Uterus (tissue), 3 donors: ENCODE measurements at regions not wholly inside any gene's neighbourhood (a gene's known extent, or its start where the extent isn't known, plus 50 kb on each side); places are given as distances from the start of the nearest gene placed in this dataset.
"Not testable (repeated sequence)": the region's sequence is repeated elsewhere in the genome, so short reads cannot be mapped to it uniquely, and the experiment has no call there.

ENCODE experiments used
- DNase-seq, 2 donors: peaks; one replicate each; pipeline ENCODE4 v3.0.0-alpha.2; 2019 to 2020
- H3K27ac ChIP-seq, 2 donors: fragments of 200-600 bp; sonication (generic); 1 replicate in 1 of 2; 2 replicates in 1 of 2; pipeline ENCODE4 v1.5.1; 2016 to 2018
- H3K27me3 ChIP-seq, 2 donors: fragments of 200-600 bp; sonication (generic); one replicate each; pipeline ENCODE4 v1.5.1; 2018 to 2019; ENCODE audit warnings: control low read depth in 1 of 2
- H3K36me3 ChIP-seq, 2 donors: fragments of 200-600 bp; sonication (generic); one replicate each; pipeline ENCODE4 v1.5.1; 2019; ENCODE audit warnings: control low read depth in 1 of 2
- H3K4me1 ChIP-seq, 2 donors: fragments of 200-600 bp; sonication (generic); one replicate each; pipeline ENCODE4 v1.5.1; 2018 to 2019; ENCODE audit warnings: control low read depth in 1 of 2
- H3K4me3 ChIP-seq, 2 donors: fragments of 200-600 bp; sonication (generic); 1 replicate in 1 of 2; 2 replicates in 1 of 2; pipeline ENCODE4 v1.5.1; 2018 to 2019; ENCODE audit warnings: mild to moderate bottlenecking in 1 of 2
- H3K9me3 ChIP-seq, 2 donors: fragments of 200-600 bp; sonication (generic); one replicate each; pipeline ENCODE4 v1.5.1; 2019; ENCODE audit warnings: control low read depth in 1 of 2
- POLR2A ChIP-seq, 2 donors: fragments of 450-650 bp; IDR thresholded peaks; one replicate each; pipeline ENCODE4 v1.6.1; 2016; ENCODE audit warnings: antibody characterized with exemption in 2 of 2, mild to moderate bottlenecking in 1 of 2, moderate library complexity in 1 of 2
- intact Hi-C: fragments of 100-400 bp; cut with DNase I; formaldehyde crosslinking; loops from one replicate; pipeline ENCODE4 v1.15.1; 2023; ENCODE audit warnings: low total_unique reads
- TF ChIP-seq, protein P1 (sequence below), 4 experiments: fragments of 200-600 bp in 2 of 4; fragments of 450-650 bp in 2 of 4; sonication (generic) in 2 of 4; IDR thresholded peaks; one replicate each; pipeline ENCODE4 v1.5.1; 2016 to 2019; ENCODE audit warnings: antibody characterized with exemption in 4 of 4, mild to moderate bottlenecking in 2 of 4, moderate library complexity in 1 of 4
- donor health status: DM: yes; HTN: yes; CAD: no.

DNA sequence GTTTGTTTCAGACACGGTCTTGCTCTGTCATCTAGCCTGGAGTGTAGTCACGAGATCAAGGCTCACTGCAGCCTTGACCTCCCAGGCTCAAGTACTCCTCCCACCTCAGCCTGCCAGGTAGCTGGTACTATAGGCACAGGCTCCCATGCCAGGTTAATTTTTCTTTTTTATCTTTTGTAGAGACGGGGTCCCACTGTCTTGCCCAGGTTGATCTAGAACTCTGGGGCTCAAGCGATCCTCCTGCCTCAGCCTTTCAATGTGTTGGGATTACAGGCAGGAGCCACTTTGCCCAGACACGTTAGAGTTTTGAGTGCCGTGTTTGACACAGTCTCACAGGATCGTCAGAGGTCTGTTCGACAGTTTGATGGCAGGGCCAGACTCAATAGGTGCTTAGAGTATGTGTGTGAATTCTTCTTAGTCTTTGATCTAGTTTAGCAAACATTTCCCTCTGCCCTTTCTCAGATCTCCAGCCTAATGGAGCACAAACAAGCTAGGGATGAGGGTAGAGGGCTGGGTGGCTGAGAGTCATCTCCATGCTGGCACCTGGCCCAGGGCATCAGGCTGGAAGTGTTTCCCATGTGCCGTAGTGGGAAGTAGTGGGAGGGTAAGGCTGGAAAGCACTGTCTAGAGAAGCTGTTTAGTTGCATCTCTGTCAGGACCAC, 66.1 kb upstream of the DLG1 start:
- no peak overlapping the region for H3K4me3 ChIP-seq
- intact Hi-C loops: no loop called here
- no peak for TF ChIP-seq POLR2A (IDR thresholded peaks at IDR 0.05)
- TF ChIP-seq, protein P1, sequence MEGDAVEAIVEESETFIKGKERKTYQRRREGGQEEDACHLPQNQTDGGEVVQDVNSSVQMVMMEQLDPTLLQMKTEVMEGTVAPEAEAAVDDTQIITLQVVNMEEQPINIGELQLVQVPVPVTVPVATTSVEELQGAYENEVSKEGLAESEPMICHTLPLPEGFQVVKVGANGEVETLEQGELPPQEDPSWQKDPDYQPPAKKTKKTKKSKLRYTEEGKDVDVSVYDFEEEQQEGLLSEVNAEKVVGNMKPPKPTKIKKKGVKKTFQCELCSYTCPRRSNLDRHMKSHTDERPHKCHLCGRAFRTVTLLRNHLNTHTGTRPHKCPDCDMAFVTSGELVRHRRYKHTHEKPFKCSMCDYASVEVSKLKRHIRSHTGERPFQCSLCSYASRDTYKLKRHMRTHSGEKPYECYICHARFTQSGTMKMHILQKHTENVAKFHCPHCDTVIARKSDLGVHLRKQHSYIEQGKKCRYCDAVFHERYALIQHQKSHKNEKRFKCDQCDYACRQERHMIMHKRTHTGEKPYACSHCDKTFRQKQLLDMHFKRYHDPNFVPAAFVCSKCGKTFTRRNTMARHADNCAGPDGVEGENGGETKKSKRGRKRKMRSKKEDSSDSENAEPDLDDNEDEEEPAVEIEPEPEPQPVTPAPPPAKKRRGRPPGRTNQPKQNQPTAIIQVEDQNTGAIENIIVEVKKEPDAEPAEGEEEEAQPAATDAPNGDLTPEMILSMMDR (IDR thresholded peaks at IDR 0.05): no peak
- H3K36me3 ChIP-seq: no peaks in the 10 kb centered on the region
- no peak overlapping the region for H3K27ac ChIP-seq
- no peaks in the 10 kb centered on the region for H3K27me3 ChIP-seq
- H3K4me1 ChIP-seq: no peaks in the 10 kb centered on the region
- H3K9me3 ChIP-seq: no peaks in the 10 kb centered on the region
- no peak for DNase-seq

DNA sequence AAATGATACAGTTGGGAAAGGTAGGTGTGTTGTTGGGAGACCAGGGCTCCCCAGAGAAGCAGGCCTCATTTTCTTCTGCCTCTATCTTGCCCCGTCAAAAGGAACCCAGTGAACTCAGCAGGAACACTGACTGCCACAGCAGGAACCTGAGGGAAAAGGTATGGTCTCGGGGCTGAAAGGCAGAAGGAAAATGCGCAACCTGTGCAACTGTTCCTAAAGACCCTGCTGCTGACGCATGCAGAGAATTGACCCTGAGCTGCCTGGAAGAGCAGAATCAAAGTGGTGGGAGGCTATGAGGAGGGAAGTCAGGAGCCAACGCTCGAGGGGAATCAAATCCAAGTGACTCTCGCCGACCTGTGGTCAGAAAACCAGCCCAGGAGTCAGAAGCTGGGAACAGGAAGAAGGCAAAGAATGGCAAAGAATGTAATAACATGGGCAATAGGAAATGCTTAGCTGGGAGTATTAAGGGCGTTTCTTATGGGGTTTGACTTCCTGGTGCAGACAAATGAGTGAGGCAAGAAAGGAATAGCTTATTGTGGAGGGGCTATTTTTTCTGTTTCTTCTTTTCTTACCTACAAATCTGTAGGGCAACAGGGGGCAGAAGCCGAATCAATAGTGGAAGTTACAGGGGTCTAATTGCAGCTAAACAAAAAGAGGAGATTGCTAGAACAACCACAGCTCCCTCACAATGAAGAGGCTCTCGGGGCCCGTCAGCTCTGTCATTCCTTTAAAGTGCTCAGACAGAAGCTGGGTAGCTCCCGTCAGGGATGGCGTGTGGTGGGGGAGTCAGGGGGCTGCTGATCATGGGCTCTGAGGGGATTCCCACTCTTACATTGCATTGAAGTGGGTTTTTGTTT, 65.4 kb upstream of the DLG1 start:
- no peak for TF ChIP-seq POLR2A (IDR thresholded peaks at IDR 0.05)
- TF ChIP-seq, protein P1 (IDR thresholded peaks at IDR 0.05): no peak
- H3K27me3 ChIP-seq: no peaks in the 10 kb centered on the region
- H3K4me3 ChIP-seq: no peak overlapping the region
- H3K27ac ChIP-seq: no peak overlapping the region
- DNase-seq: no peak
- intact Hi-C loops: no loop called here
- no peaks in the 10 kb centered on the region for H3K36me3 ChIP-seq
- H3K9me3 ChIP-seq: no peaks in the 10 kb centered on the region
- no peaks in the 10 kb centered on the region for H3K4me1 ChIP-seq

DNA sequence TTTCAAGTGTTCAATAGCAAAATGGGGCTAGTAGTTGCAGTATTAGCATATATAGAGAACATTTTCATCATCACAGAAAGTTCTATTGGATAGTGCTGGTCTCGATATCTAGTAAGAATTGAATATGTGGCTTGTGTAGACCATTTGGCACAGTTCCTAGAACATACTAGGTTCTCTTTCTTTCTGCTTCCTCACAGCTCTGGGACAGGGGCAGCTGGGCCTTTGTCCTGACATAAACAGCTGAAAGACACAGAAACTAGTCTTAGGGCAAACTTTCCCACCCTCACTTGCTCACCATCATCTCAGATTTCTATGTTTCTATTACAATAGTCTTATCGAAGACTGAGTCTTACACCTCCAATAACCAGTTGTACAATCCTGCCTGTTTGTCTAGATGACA, 63.7 kb upstream of the DLG1 start:
- Histone ChIP-seq H3K36me3 (no peaks in the 10 kb centered on the region), H3K4me3 (no peak overlapping the region), H3K27ac (no peak overlapping the region), H3K4me1 (no peaks in the 10 kb centered on the region), H3K27me3 (no peaks in the 10 kb centered on the region), H3K9me3 (no peaks in the 10 kb centered on the region)
- intact Hi-C loops: no loop called here
- no peak for DNase-seq
- no peak for TF ChIP-seq POLR2A (IDR thresholded peaks at IDR 0.05)
- TF ChIP-seq, protein P1 (IDR thresholded peaks at IDR 0.05): no peak

DNA sequence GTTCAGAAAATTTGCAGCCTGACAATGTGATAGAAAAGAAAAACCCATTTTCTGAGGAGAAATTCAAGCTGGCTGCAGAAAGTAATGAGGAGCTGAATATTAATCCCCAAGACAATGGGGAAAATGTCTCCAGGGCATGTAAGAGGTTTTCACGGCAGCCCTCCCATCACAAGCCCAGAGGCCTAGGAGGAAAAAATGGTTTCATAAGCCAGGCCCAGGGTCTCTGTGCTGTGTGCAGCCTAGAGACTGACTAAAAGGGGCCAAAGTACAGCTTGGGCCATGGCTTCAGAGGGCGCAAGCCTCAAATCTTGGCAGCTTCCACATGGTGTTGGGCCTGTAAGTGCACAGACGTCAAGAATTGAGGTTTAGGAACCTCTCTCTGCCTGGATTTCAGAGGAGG, 61.7 kb upstream of the DLG1 start:
- H3K27me3 ChIP-seq, H3K9me3 ChIP-seq, intact Hi-C loops, H3K4me1 ChIP-seq, H3K4me3 ChIP-seq, DNase-seq, H3K36me3 ChIP-seq, H3K27ac ChIP-seq: not testable (repeated sequence)

DNA sequence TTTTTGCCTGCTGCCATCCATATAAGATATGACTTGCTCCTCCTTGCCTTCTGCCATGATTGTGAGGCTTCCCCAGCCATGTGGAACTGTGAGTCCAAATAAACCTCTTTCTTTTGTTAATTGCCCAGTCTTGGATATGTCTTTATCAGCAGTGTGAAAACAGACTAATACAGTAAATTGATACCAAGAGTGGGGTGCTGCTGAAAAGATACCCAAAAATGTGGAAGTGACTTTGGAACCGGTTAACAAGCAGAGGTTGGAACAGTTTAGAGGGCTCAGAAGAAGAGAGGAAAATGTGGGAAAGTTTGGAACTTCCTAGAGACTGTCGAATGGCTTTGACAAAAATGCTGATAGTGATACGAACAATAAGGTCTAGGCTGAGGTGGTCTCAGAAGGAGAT, 61.1 kb upstream of the DLG1 start:
- H3K4me1 ChIP-seq, H3K9me3 ChIP-seq, intact Hi-C loops, H3K27me3 ChIP-seq, H3K27ac ChIP-seq, DNase-seq, H3K4me3 ChIP-seq, H3K36me3 ChIP-seq: not testable (repeated sequence)

DNA sequence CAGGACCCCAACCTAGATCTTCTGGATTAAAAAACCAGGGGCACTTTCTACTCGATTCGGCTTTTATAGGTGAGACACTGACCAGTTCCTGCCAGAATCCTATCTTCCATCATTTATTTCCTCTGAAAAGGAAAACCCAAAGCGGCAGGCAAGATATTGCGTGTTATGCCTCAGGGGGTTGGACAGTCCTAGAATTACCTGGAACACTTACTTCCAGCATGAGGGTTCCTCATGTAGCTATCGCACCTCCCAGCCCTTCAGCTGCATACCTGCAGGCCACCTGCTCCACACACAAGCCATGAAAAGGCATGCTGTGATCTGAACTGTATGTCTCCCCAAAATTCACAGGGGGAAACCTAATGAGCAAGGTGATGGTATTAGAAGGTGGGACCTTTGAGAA, 58.3 kb upstream of the DLG1 start:
- Histone ChIP-seq H3K4me1 (peaks cover 0 to 4% of the 10 kb centered on the region in 2 donors), H3K27ac (no peak overlapping the region), H3K9me3 (no peaks in the 10 kb centered on the region), H3K27me3 (no peaks in the 10 kb centered on the region), H3K4me3 (no peak overlapping the region), H3K36me3 (no peaks in the 10 kb centered on the region)
- intact Hi-C loops: no loop called here
- TF ChIP-seq, protein P1 (IDR thresholded peaks at IDR 0.05): no peak
- no peak for TF ChIP-seq POLR2A (IDR thresholded peaks at IDR 0.05)
- DNase-seq: no peak
